H1 (cell line): ENCODE measurements at regions not wholly inside any gene's neighbourhood (a gene's known extent, or its start where the extent isn't known, plus 50 kb on each side); places are given as distances from the start of the nearest gene placed in this dataset.

Experiments
- FOSL1 ChIP-seq: IDR thresholded peaks from 2 replicates; pipeline ENCODE4 v1.6.1; 2011; ENCODE audit warnings: mild to moderate bottlenecking, low read depth, low read length, moderate library complexity; ENCODE audit not compliant: insufficient read depth
- HDAC6 ChIP-seq: IDR thresholded peaks from one replicate; pipeline ENCODE4 v1.7.1; 2012; ENCODE audit warnings: low read depth, mild to moderate bottlenecking, inconsistent platforms, low read length, moderate library complexity
- KDM5A ChIP-seq: fragments of 200-600 bp; IDR thresholded peaks from 2 replicates; pipeline ENCODE4 v1.7.1; 2012; ENCODE audit warnings: mild to moderate bottlenecking, low read length, inconsistent platforms, mixed read lengths
- RNF2 ChIP-seq: fragments of 200-900, 300-1000 bp; sonication (generic); IDR thresholded peaks from 2 replicates; pipeline ENCODE4 v1.7.1; 2016; ENCODE audit warnings: borderline replicate concordance, low read depth, mild to moderate bottlenecking, antibody characterized with exemption, low read length; ENCODE audit not compliant: poor library complexity, severe bottlenecking; ENCODE audit errors: missing control alignments
- TAF7 ChIP-seq: optimal IDR thresholded peaks from 2 replicates; pipeline ENCODE3; 2011; ENCODE audit warnings: low read depth, mild to moderate bottlenecking, inconsistent platforms, low read length, moderate library complexity, borderline replicate concordance

DNA sequence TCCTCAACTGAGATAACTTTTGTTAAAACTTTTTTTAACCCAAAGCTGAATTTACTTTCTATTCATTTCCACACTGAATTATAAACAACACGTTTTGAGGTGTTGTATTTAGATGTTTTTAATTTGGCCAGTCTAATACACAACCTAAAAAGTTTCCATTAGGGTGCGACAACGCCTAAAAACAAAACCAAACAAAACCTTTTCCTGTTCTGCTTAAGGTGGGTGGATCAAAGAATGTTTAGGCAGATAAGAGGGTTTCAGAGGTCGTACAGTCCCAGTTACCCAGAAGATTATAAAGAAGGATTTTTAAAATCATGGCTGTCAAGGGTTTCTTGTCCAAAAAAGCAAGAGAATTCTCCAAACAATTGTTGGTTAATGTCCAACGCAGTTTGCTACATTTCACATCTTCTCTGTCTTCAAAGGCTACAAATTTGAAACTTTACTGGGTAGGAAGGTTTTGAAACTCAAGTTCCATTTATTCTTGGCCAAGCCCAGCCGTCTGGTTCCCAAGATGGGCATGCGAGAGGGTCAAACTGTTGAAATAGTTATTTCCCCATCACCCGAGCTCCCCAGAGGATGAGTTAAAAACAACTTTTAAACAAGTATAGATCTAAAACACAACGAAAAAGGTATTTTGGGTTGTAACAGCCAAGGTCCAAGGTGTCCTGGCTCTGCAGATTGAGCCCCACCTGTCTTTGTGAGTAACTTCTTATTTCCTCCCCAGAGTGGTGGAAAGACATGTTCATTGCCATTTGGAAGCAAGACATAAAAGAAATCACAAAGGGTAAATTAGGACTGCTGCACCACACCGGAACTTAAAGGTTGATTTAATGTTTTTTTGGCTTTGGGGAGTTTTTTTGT lies 122.8 kb upstream of the MAP3K1 start (continued):
- TF ChIP-seq FOSL1 (no peak), KDM5A (no peak), HDAC6 (no peak), TAF7 (no peak), RNF2 (no peak)
